OCI-LY3 (cell line): ENCODE measurements at regions not wholly inside any gene's neighbourhood (a gene's known extent, or its start where the extent isn't known, plus 50 kb on each side); places are given as distances from the start of the nearest gene placed in this dataset.

Source experiments
- H2AFZ ChIP-seq: fragments of 200-600, 300-600 bp; shearing (Covaris generic); 2 replicates; pipeline ENCODE4 v1.6.0; 2014; ENCODE audit warnings: antibody characterized with exemption, low read depth, low read length
- H3K27ac ChIP-seq: fragments of 200-600, 300-600 bp; sonication (generic); 2 replicates; pipeline ENCODE4 v1.5.1; 2014; ENCODE audit warnings: mild to moderate bottlenecking, low read length, moderate library complexity, mixed read lengths
- H3K27me3 ChIP-seq: fragments of 200-600, 300-600 bp; sonication (generic); 2 replicates; pipeline ENCODE4 v1.6.1; 2014; ENCODE audit warnings: low read depth, low read length, mixed read lengths
- H3K36me3 ChIP-seq: fragments of 200-600, 300-600 bp; sonication (generic); replicated peaks from 2 replicates; pipeline ENCODE3; 2014; ENCODE audit warnings: low read depth, low read length, mixed read lengths
- H3K4me1 ChIP-seq: fragments of 300-600, 200-600 bp; sonication (generic); 2 replicates; pipeline ENCODE4 v1.6.1; 2014; ENCODE audit warnings: low read length, mixed read lengths
- H3K4me2 ChIP-seq: fragments of 200-600, 300-600 bp; sonication (generic); 2 replicates; pipeline ENCODE4 v1.6.1; 2014; ENCODE audit warnings: low read length, mixed read lengths
- H3K4me3 ChIP-seq: fragments of 300-600, 200-600 bp; sonication (generic); 2 replicates; pipeline ENCODE4 v1.5.1; 2014; ENCODE audit warnings: antibody characterized with exemption, mild to moderate bottlenecking, low read length, moderate library complexity
- H3K79me2 ChIP-seq: fragments of 300-600, 200-600 bp; shearing (Covaris generic); 2 replicates; pipeline ENCODE4 v1.6.1; 2014; ENCODE audit warnings: mild to moderate bottlenecking, low read length, mixed read lengths
- H3K9ac ChIP-seq: fragments of 300-600, 200-600 bp; shearing (Covaris generic); 2 replicates; pipeline ENCODE4 v1.6.0; 2014; ENCODE audit warnings: mild to moderate bottlenecking, low read length, moderate library complexity
- H3K9me3 ChIP-seq: fragments of 200-600, 300-600 bp; shearing (Covaris generic); 2 replicates; pipeline ENCODE4 v1.6.1; 2014; ENCODE audit warnings: low read length, mixed read lengths; ENCODE audit not compliant: insufficient read depth
- H4K20me1 ChIP-seq: fragments of 200-600, 300-600 bp; sonication (generic); 2 replicates; pipeline ENCODE4 v1.6.1; 2016; ENCODE audit warnings: low read length, mixed read lengths; ENCODE audit not compliant: insufficient read depth
- EZH2phosphoT487 ChIP-seq: fragments of 200-600 bp; shearing (Covaris generic); IDR thresholded peaks from 2 replicates; pipeline ENCODE4 v1.6.1; 2018; ENCODE audit warnings: antibody characterized with exemption, mixed run types, low read depth
- TF ChIP-seq, protein P1 (sequence below): fragments of 200-600, 300-600 bp; sonication (generic); IDR thresholded peaks from 2 replicates; pipeline ENCODE4 v1.5.1; 2014; ENCODE audit warnings: antibody characterized with exemption, low read length, low read depth

DNA sequence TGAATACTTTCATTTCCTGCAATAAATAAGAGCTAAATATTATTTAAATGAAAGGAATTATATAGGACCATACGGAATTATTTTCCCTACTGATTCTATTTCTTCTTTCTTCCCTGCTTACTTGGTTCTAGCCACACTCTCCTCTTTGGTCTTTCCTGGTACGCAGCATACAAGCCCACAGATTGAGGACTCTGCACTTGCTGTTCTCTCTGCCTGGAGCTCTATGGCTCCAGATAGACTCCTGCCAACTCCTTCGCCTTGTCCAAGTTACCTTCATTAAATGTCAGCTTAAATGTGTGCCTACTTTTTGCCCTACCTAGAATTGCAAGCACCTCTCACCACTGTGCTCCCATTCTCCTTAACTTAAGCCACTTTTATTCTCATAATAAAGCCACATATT is 203.4 kb downstream of the MDFIC start:
- TF ChIP-seq EZH2phosphoT487, result no peak
- TF ChIP-seq, protein P1, sequence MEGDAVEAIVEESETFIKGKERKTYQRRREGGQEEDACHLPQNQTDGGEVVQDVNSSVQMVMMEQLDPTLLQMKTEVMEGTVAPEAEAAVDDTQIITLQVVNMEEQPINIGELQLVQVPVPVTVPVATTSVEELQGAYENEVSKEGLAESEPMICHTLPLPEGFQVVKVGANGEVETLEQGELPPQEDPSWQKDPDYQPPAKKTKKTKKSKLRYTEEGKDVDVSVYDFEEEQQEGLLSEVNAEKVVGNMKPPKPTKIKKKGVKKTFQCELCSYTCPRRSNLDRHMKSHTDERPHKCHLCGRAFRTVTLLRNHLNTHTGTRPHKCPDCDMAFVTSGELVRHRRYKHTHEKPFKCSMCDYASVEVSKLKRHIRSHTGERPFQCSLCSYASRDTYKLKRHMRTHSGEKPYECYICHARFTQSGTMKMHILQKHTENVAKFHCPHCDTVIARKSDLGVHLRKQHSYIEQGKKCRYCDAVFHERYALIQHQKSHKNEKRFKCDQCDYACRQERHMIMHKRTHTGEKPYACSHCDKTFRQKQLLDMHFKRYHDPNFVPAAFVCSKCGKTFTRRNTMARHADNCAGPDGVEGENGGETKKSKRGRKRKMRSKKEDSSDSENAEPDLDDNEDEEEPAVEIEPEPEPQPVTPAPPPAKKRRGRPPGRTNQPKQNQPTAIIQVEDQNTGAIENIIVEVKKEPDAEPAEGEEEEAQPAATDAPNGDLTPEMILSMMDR, result no peak

DNA sequence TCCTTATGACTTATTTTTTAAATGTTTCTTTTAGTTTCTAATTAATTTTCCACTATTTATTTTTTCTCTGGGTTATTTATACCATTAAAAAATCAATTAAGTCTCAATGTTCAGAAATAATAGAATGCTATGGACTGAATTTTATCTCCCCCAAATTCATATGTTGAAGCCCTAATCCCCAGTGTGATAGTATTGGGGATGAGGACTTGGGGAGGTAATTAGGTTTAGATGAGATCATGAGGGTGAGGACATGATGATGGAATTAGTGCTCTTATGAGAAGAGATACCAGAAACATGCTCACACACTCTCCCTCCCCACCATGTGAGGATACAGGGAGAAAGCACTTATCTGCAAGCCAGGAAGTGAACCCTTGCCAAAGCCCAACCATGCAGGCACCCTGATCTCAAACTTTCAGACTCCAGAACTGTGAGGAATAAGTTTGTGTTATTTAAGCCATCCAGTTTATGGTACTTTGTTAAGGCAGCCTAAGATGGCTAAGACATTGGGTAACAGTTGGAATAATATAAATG is 202.6 kb downstream of the MDFIC start:
- H3K4me3 ChIP-seq, result no peak overlapping the region
- no peaks in the 10 kb centered on the region for H4K20me1 ChIP-seq
- H3K36me3 ChIP-seq, result no peaks in the 10 kb centered on the region
- no peaks in the 10 kb centered on the region for H3K27me3 ChIP-seq
- no peak overlapping the region for H3K4me2 ChIP-seq
- no peaks in the 10 kb centered on the region for H3K79me2 ChIP-seq
- no peak overlapping the region for H2AFZ ChIP-seq
- no peak overlapping the region for H3K27ac ChIP-seq
- TF ChIP-seq, protein P1, result no peak
- TF ChIP-seq EZH2phosphoT487, result no peak
- no peaks in the 10 kb centered on the region for H3K9me3 ChIP-seq
- no peaks in the 10 kb centered on the region for H3K4me1 ChIP-seq
- H3K9ac ChIP-seq, result no peak overlapping the region

More for the DNA sequence above, 203.4 kb downstream of the MDFIC start:
- Histone ChIP-seq H3K27ac (no peak overlapping the region), H3K79me2 (no peaks in the 10 kb centered on the region), H3K36me3 (no peaks in the 10 kb centered on the region), H4K20me1 (no peaks in the 10 kb centered on the region), H3K4me2 (no peak overlapping the region), H3K4me1 (no peaks in the 10 kb centered on the region), H3K4me3 (no peak overlapping the region), H3K9me3 (no peaks in the 10 kb centered on the region), H2AFZ (no peak overlapping the region), H3K9ac (no peak overlapping the region), H3K27me3 (no peaks in the 10 kb centered on the region)

DNA sequence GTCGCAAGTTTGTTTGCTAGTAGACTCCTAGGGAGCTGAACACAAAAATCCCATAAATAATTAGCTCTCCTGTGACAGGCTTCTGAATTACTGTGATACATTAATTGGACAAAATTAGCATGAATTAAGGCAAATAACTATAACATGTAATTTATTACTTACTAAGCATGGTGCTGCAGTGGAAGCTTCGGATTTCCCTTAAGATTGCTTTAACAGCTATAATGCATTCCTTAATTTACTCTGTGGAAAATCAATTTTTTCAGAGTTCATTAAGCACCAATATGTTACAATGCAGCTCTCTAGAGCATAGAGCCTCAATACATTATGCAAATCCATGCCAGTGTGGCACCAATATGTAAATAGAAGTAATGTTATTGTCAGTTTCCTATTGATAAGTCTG is 201.5 kb downstream of the MDFIC start:
- TF ChIP-seq EZH2phosphoT487, result no peak
- TF ChIP-seq, protein P1, result no peak
- Histone ChIP-seq H3K36me3 (no peaks in the 10 kb centered on the region), H3K4me1 (no peaks in the 10 kb centered on the region), H3K27me3 (no peaks in the 10 kb centered on the region), H3K4me3 (no peak overlapping the region), H3K27ac (no peak overlapping the region), H3K9ac (no peak overlapping the region), H3K9me3 (no peaks in the 10 kb centered on the region), H2AFZ (no peak overlapping the region), H3K4me2 (no peak overlapping the region), H4K20me1 (no peaks in the 10 kb centered on the region), H3K79me2 (no peaks in the 10 kb centered on the region)

DNA sequence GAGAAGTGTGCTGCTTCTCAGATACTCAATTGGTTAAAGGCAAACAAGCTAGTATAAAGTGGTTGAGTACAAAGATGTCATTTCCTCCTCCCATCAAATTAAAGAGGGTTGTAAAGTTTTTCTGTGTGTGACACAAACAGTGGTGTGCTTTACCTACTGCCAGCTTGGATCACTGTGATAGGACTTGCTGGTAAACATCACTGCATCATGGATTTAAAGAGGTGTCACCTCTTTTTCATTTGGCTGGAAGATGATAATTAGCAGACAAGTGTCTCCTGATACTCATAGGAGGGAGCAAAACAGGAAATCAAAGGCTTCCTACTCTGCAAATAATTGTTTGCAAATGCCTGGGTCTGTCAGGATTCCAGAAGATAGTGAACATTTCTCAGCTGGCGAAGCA is 200.5 kb downstream of the MDFIC start:
- no peak for TF ChIP-seq EZH2phosphoT487
- TF ChIP-seq, protein P1, result no peak
- Histone ChIP-seq H3K79me2 (no peaks in the 10 kb centered on the region), H3K27me3 (no peaks in the 10 kb centered on the region), H3K36me3 (no peaks in the 10 kb centered on the region), H3K9me3 (no peaks in the 10 kb centered on the region), H4K20me1 (no peaks in the 10 kb centered on the region), H3K4me1 (peaks cover 5% of the 10 kb centered on the region), H3K4me3 (no peak overlapping the region), H3K4me2 (no peak overlapping the region), H3K9ac (no peak overlapping the region), H2AFZ (no peak overlapping the region), H3K27ac (no peak overlapping the region)
